ENCODE measurements at regions not wholly inside any gene's neighbourhood (a gene's known extent, or its start where the extent isn't known, plus 50 kb on each side); places are given as distances from the start of the nearest gene placed in this dataset.

- no peak overlapping the region for H3K4me3 ChIP-seq
- H3K27ac ChIP-seq, result no peak overlapping the region
- H3K9me3 ChIP-seq, result no peaks in the 10 kb centered on the region
- intact Hi-C loops (cut with DNase I), result no loop called here
- no peaks in the 10 kb centered on the region for H3K4me1 ChIP-seq
- ATAC-seq, result no peak
- TF ChIP-seq POLR2A (IDR thresholded peaks at IDR 0.05), result no peak
- TF ChIP-seq CTCF (IDR thresholded peaks at IDR 0.05), result no peak
- no peaks in the 10 kb centered on the region for H3K27me3 ChIP-seq
- DNase-seq, result no peak
- 53 to 59% methylated on average over 3 of the region's 3 CpGs for WGBS, 2 donors
- H3K36me3 ChIP-seq (replicated peaks in 1 of 2; ENCODE audit: insufficient read depth in 1 of 2, low read depth in 2 of 2), result no peaks in the 10 kb centered on the region
Measured at GRCh38 chr11:127995921-127996320, 591.4 kb downstream of the ETS1 start.

GRCh38 chr11:127994736-127995135, 592.6 kb downstream of the ETS1 start:
- TF ChIP-seq CTCF (IDR thresholded peaks at IDR 0.05) (no peak), POLR2A (IDR thresholded peaks at IDR 0.05) (no peak)
- H3K27ac ChIP-seq, result no peak overlapping the region
- intact Hi-C loops (cut with DNase I), result no loop called here
- H3K27me3 ChIP-seq, result peaks cover 0 to 3% of the 10 kb centered on the region in 2 donors
- H3K4me1 ChIP-seq, result no peaks in the 10 kb centered on the region
- H3K9me3 ChIP-seq, result no peaks in the 10 kb centered on the region
- DNase-seq, result no peak
- WGBS, 2 donors, result 43 to 55% methylated on average over 4 of the region's 4 CpGs
- no peaks in the 10 kb centered on the region for H3K36me3 ChIP-seq (replicated peaks in 1 of 2; ENCODE audit: insufficient read depth in 1 of 2, low read depth in 2 of 2)
- no peak for ATAC-seq
- H3K4me3 ChIP-seq, result no peak overlapping the region

DNA sequence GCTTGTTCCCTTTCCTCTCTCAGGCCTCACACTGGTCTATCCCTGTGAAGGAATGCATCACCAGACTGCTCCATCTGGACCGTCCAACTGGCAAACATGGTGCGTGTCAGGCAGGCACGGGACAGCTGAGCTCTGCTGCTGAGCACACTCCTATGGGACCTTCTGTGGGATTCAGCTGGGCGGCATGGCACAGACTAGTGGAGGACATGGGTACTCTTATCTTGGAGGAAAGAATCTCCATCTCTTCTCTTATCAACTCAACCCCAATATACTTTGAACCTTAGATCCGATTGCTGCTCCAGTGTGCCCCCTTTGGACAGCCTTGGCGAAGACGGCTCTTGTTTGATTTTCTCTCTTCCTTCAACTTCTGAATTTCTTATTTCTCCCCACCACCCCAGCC, 593.6 kb downstream of the ETS1 start:
- no peak overlapping the region for H3K4me3 ChIP-seq
- H3K27me3 ChIP-seq, result peaks cover 0 to 4% of the 10 kb centered on the region in 2 donors
- no peak for ATAC-seq
- DNase-seq, result no peak
- no peaks in the 10 kb centered on the region for H3K9me3 ChIP-seq
- no peaks in the 10 kb centered on the region for H3K36me3 ChIP-seq (replicated peaks in 1 of 2; ENCODE audit: insufficient read depth in 1 of 2, low read depth in 2 of 2)
- no peak overlapping the region for H3K27ac ChIP-seq
- TF ChIP-seq POLR2A (IDR thresholded peaks at IDR 0.05), result no peak
- no peak for TF ChIP-seq CTCF (IDR thresholded peaks at IDR 0.05)
- no peaks in the 10 kb centered on the region for H3K4me1 ChIP-seq
- intact Hi-C loops (cut with DNase I), result no loop called here
- WGBS, 2 donors, result 75 to 81% methylated on average over 7 of the region's 7 CpGs

DNA sequence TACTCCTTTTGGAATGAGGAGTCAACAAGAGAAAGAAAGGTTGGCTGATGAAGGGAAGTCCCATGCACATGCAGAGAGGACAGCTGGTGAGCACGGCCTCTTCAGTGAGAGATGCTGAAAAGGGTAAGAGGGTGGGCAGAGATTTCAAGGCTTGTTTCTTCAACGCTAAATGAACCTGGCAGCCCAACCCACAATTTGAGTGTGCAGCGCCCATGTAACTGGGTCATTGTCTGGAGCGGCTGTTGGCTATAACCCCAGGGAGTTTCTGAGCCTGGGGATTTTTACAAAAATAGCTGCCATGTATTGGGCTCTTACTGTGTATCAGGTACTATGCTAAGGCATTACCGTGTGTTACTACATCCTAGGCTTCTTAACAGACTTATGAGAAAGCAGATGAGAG, 594.1 kb downstream of the ETS1 start:
- intact Hi-C loops (cut with DNase I), result no loop called here
- 78 to 85% methylated on average over 5 of the region's 5 CpGs for WGBS, 2 donors

More for the DNA sequence above, 594.1 kb downstream of the ETS1 start:
- H3K36me3 ChIP-seq (replicated peaks in 1 of 2; ENCODE audit: insufficient read depth in 1 of 2, low read depth in 2 of 2), result no peaks in the 10 kb centered on the region
- no peaks in the 10 kb centered on the region for H3K9me3 ChIP-seq
- no peak for TF ChIP-seq POLR2A (IDR thresholded peaks at IDR 0.05)
- no peak for TF ChIP-seq CTCF (IDR thresholded peaks at IDR 0.05)
- H3K4me3 ChIP-seq, result no peak overlapping the region
- no peaks in the 10 kb centered on the region for H3K4me1 ChIP-seq
- no peak overlapping the region for H3K27ac ChIP-seq
- DNase-seq (no peak), ATAC-seq (no peak)
- H3K27me3 ChIP-seq, result peaks cover 0 to 4% of the 10 kb centered on the region in 2 donors

Measured in body of pancreas (tissue), 4 donors.